ENCODE measurements at regions not wholly inside any gene's neighbourhood (a gene's known extent, or its start where the extent isn't known, plus 50 kb on each side); places are given as distances from the start of the nearest gene placed in this dataset.

DNA sequence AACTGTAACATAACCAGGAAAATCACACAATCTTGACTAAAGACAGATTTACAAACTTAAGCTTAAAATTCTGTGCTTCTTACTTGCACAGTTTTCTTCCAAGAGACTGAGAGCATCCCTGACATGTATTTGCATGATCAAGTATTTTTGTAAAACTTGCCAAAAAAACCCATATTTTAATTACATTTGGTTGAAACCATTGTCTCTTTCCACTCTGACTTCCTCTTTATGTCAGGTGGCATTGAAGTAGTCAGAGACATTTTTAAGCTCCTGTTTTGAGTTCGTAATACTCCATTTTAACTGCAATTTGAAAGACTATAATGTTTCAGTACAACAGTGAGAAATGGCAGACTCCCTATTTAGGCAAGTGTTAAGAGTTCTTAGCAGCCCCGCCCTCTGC lies 103.6 kb downstream of the ATXN7L3B start (continued):
- no peak for TF ChIP-seq PATZ1 (CRISPR knock-in tag; IDR thresholded peaks at IDR 0.05; ENCODE audit: borderline replicate concordance)

GRCh38 chr12:74641694-74642093 lies 104.1 kb downstream of the ATXN7L3B start:
- TF ChIP-seq PPARA (CRISPR knock-in tag; IDR thresholded peaks at IDR 0.05; ENCODE audit: borderline replicate concordance) (no peak), RARB (CRISPR knock-in tag; IDR thresholded peaks at IDR 0.05) (no peak), OSR1 (CRISPR knock-in tag; IDR thresholded peaks at IDR 0.05) (no peak), ZC3H10 (CRISPR knock-in tag; IDR thresholded peaks at IDR 0.05) (no peak), TOX (CRISPR knock-in tag; IDR thresholded peaks at IDR 0.05; ENCODE audit: borderline replicate concordance) (no peak), ZFP30 (CRISPR knock-in tag; IDR thresholded peaks at IDR 0.05) (no peak), CSDC2 (CRISPR knock-in tag; IDR thresholded peaks at IDR 0.05) (no peak), TCF4 (CRISPR knock-in tag; IDR thresholded peaks at IDR 0.05; ENCODE audit: borderline replicate concordance) (no peak), ARNTL (CRISPR knock-in tag; IDR thresholded peaks at IDR 0.05; ENCODE audit: borderline replicate concordance, low read depth) (no peak), PATZ1 (CRISPR knock-in tag; IDR thresholded peaks at IDR 0.05; ENCODE audit: borderline replicate concordance) (no peak), ISL1 (CRISPR knock-in tag; IDR thresholded peaks at IDR 0.05) (no peak)
- TF ChIP-seq, protein P1, sequence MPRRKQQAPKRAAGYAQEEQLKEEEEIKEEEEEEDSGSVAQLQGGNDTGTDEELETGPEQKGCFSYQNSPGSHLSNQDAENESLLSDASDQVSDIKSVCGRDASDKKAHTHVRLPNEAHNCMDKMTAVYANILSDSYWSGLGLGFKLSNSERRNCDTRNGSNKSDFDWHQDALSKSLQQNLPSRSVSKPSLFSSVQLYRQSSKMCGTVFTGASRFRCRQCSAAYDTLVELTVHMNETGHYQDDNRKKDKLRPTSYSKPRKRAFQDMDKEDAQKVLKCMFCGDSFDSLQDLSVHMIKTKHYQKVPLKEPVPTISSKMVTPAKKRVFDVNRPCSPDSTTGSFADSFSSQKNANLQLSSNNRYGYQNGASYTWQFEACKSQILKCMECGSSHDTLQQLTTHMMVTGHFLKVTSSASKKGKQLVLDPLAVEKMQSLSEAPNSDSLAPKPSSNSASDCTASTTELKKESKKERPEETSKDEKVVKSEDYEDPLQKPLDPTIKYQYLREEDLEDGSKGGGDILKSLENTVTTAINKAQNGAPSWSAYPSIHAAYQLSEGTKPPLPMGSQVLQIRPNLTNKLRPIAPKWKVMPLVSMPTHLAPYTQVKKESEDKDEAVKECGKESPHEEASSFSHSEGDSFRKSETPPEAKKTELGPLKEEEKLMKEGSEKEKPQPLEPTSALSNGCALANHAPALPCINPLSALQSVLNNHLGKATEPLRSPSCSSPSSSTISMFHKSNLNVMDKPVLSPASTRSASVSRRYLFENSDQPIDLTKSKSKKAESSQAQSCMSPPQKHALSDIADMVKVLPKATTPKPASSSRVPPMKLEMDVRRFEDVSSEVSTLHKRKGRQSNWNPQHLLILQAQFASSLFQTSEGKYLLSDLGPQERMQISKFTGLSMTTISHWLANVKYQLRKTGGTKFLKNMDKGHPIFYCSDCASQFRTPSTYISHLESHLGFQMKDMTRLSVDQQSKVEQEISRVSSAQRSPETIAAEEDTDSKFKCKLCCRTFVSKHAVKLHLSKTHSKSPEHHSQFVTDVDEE (CRISPR knock-in tag; IDR thresholded peaks at IDR 0.05), result no peak
- TF ChIP-seq, protein P2, sequence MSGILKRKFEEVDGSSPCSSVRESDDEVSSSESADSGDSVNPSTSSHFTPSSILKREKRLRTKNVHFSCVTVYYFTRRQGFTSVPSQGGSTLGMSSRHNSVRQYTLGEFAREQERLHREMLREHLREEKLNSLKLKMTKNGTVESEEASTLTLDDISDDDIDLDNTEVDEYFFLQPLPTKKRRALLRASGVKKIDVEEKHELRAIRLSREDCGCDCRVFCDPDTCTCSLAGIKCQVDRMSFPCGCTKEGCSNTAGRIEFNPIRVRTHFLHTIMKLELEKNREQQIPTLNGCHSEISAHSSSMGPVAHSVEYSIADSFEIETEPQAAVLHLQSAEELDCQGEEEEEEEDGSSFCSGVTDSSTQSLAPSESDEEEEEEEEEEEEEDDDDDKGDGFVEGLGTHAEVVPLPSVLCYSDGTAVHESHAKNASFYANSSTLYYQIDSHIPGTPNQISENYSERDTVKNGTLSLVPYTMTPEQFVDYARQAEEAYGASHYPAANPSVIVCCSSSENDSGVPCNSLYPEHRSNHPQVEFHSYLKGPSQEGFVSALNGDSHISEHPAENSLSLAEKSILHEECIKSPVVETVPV (CRISPR knock-in tag; IDR thresholded peaks at IDR 0.05), result no peak
- ATAC-seq, result no peak

DNA sequence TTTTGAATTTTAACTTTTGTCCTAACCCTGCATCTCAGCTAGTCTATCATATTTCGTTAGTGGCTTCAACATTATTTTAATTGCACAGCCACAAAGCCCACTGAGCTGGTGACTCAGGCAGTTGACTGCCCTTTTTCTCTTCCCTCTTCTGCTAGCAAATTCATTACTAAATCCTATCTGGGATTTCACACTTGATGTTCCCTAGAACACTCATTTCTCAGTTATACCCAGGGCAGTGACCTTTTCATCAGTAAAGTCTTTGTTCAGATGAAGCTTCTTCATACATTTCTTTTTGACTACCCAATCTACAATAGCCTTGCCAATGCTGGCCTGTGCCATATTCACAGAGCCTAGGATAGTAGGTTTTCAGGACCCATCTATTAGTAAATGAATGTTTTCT lies 107.0 kb downstream of the ATXN7L3B start:
- ATAC-seq, result no peak
- TF ChIP-seq ARNTL (CRISPR knock-in tag; IDR thresholded peaks at IDR 0.05; ENCODE audit: borderline replicate concordance, low read depth) (no peak), GLIS3 (CRISPR knock-in tag; IDR thresholded peaks at IDR 0.05) (no peak), ZC3H10 (CRISPR knock-in tag; IDR thresholded peaks at IDR 0.05) (no peak), RARB (CRISPR knock-in tag; IDR thresholded peaks at IDR 0.05) (no peak), PATZ1 (CRISPR knock-in tag; IDR thresholded peaks at IDR 0.05; ENCODE audit: borderline replicate concordance) (no peak), BACH2 (CRISPR knock-in tag; IDR thresholded peaks at IDR 0.05; ENCODE audit: borderline replicate concordance) (no peak), ZFP3 (CRISPR knock-in tag; IDR thresholded peaks at IDR 0.05) (no peak), ZNF70 (CRISPR knock-in tag; IDR thresholded peaks at IDR 0.05) (no peak), TOX (CRISPR knock-in tag; IDR thresholded peaks at IDR 0.05; ENCODE audit: borderline replicate concordance) (no peak), CREB5 (CRISPR knock-in tag; IDR thresholded peaks at IDR 0.05; ENCODE audit: low read depth) (no peak), ISL1 (CRISPR knock-in tag; IDR thresholded peaks at IDR 0.05) (no peak), CSDC2 (CRISPR knock-in tag; IDR thresholded peaks at IDR 0.05) (no peak), ZFP30 (CRISPR knock-in tag; IDR thresholded peaks at IDR 0.05) (no peak), ESRRG (CRISPR knock-in tag; IDR thresholded peaks at IDR 0.05) (no peak)
- TF ChIP-seq, protein P2 (CRISPR knock-in tag; IDR thresholded peaks at IDR 0.05), result no peak
